Kidney glomerular epithelial cell (primary cell): ENCODE measurements at regions not wholly inside any gene's neighbourhood (a gene's known extent, or its start where the extent isn't known, plus 50 kb on each side); places are given as distances from the start of the nearest gene placed in this dataset.

Experiments
- DNase-seq: peaks from one replicate; lab custom pipeline; 2025; lab: John Stamatoyannopoulos, UW

- DNase-seq = no peak
These were observed 288.0 kb upstream of the POU3F2 start for GRCh38 chr6:98546376-98546775.

- DNase-seq = no peak
These were observed 287.2 kb upstream of the POU3F2 start for GRCh38 chr6:98547151-98547550.

GRCh38 chr6:98547634-98548033, 286.7 kb upstream of the POU3F2 start:
- DNase-seq = no peak

GRCh38 chr6:98548301-98548700, 286.1 kb upstream of the POU3F2 start:
- DNase-seq = no peak

- no peak for DNase-seq
These were observed 274.0 kb upstream of the POU3F2 start for GRCh38 chr6:98560418-98560817.

GRCh38 chr6:98560841-98561240, 273.5 kb upstream of the POU3F2 start:
- no peak for DNase-seq

GRCh38 chr6:98566126-98566525, 268.2 kb upstream of the POU3F2 start:
- DNase-seq = no peak

GRCh38 chr6:98572579-98572978, 261.8 kb upstream of the POU3F2 start:
- no peak for DNase-seq

GRCh38 chr6:98574984-98575383, 259.4 kb upstream of the POU3F2 start:
- no peak for DNase-seq

- DNase-seq = no peak
These were observed 257.6 kb upstream of the POU3F2 start for GRCh38 chr6:98576791-98577190.

- no peak for DNase-seq
These were observed 256.4 kb upstream of the POU3F2 start for GRCh38 chr6:98578016-98578415.

GRCh38 chr6:98579079-98579478, 255.3 kb upstream of the POU3F2 start:
- no peak for DNase-seq

GRCh38 chr6:98579941-98580340, 254.4 kb upstream of the POU3F2 start:
- no peak for DNase-seq

GRCh38 chr6:98581705-98582104, 252.7 kb upstream of the POU3F2 start:
- no peak for DNase-seq

- no peak for DNase-seq
These were observed 250.9 kb upstream of the POU3F2 start for GRCh38 chr6:98583506-98583905.

- no peak for DNase-seq
These were observed 248.2 kb upstream of the POU3F2 start for GRCh38 chr6:98586163-98586562.

GRCh38 chr6:98587555-98587954, 246.8 kb upstream of the POU3F2 start:
- no peak for DNase-seq

GRCh38 chr6:98589536-98589935, 244.8 kb upstream of the POU3F2 start:
- no peak for DNase-seq

GRCh38 chr6:98590136-98590681, 244.2 kb upstream of the POU3F2 start:
- DNase-seq = no peak

GRCh38 chr6:98590997-98591396, 243.4 kb upstream of the POU3F2 start:
- no peak for DNase-seq

GRCh38 chr6:98593676-98594075, 240.7 kb upstream of the POU3F2 start:
- DNase-seq = no peak

GRCh38 chr6:98601716-98602115, 232.7 kb upstream of the POU3F2 start:
- no peak for DNase-seq

GRCh38 chr6:98605705-98606104, 228.7 kb upstream of the POU3F2 start:
- DNase-seq = no peak

- no peak for DNase-seq
These were observed 207.1 kb upstream of the POU3F2 start for GRCh38 chr6:98627129-98627775.
